DOHH2 (cell line): ENCODE measurements at regions not wholly inside any gene's neighbourhood (a gene's known extent, or its start where the extent isn't known, plus 50 kb on each side); places are given as distances from the start of the nearest gene placed in this dataset.

Experiments
- EZH2phosphoT487 ChIP-seq: fragments of 200-600 bp; sonication (generic); IDR thresholded peaks from 2 replicates; pipeline ENCODE4 v1.6.1; 2017; ENCODE audit warnings: borderline replicate concordance, mild to moderate bottlenecking, antibody characterized with exemption, low read length, moderate library complexity, mixed read lengths
- TF ChIP-seq, protein P1 (sequence below): fragments of 200-600 bp; sonication (generic); IDR thresholded peaks from one replicate; pipeline ENCODE4 v1.5.1; 2014; ENCODE audit warnings: antibody characterized with exemption, mild to moderate bottlenecking, low read depth, low read length; ENCODE audit not compliant: poor library complexity, severe bottlenecking

DNA sequence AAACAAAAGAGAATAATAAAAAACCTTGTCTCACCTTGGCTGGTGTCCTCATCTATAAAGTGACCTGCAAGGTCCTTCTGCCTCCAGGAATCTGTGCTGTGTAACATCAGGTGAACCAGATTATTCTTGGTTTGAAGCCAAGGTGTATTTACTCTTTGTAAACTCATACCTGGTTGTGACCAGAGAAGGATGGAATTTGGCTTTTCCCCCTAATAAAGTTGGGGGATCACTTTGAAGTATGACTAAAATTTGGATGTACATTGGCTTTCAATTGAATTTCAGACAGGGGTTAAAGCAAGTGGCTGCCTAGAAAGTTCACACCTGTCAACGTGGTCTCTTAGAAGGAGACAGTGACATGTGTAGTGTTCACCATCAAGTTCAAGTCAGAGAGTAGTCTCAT is 100.1 kb downstream of the SCP2D1 start:
- TF ChIP-seq, protein P1, sequence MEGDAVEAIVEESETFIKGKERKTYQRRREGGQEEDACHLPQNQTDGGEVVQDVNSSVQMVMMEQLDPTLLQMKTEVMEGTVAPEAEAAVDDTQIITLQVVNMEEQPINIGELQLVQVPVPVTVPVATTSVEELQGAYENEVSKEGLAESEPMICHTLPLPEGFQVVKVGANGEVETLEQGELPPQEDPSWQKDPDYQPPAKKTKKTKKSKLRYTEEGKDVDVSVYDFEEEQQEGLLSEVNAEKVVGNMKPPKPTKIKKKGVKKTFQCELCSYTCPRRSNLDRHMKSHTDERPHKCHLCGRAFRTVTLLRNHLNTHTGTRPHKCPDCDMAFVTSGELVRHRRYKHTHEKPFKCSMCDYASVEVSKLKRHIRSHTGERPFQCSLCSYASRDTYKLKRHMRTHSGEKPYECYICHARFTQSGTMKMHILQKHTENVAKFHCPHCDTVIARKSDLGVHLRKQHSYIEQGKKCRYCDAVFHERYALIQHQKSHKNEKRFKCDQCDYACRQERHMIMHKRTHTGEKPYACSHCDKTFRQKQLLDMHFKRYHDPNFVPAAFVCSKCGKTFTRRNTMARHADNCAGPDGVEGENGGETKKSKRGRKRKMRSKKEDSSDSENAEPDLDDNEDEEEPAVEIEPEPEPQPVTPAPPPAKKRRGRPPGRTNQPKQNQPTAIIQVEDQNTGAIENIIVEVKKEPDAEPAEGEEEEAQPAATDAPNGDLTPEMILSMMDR: no peak
- TF ChIP-seq EZH2phosphoT487: no peak
